ENCODE measurements at regions not wholly inside any gene's neighbourhood (a gene's known extent, or its start where the extent isn't known, plus 50 kb on each side); places are given as distances from the start of the nearest gene placed in this dataset.

DNA sequence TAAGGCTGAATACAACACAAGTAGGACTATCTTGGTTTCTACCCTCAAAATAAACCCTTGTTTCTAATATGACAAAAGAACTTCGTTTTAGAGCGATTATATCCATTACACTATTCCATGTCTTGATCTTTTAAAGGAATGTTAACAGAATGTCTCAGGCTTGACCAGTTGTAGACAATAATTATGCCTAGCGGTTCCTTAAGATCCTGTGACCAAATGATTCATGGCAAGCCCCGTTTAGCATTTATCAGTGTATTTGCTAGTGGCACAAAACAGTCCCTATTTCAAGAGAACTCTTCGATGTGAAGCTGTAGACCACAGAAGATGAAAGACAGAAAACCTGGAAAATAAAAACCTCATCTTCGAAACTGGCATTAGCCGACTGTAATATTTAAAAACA, 200.9 kb upstream of the SOX9 start:
- Histone ChIP-seq H3K4me2 (no peak overlapping the region), H3K36me3 (ENCODE audit: insufficient read depth) (no peaks in the 10 kb centered on the region), H3K9me2 (ENCODE audit: insufficient read depth) (peaks cover 3% of the 10 kb centered on the region; the same call in 1 of the 2 replicates), H3K4me1 (ENCODE audit: insufficient read depth) (no peaks in the 10 kb centered on the region), H2AFZ (no peak overlapping the region), H4K20me1 (replicated peaks; ENCODE audit: insufficient read depth) (no peaks in the 10 kb centered on the region), H3K79me2 (replicated peaks; ENCODE audit: insufficient read depth) (no peaks in the 10 kb centered on the region), H3K27me3 (ENCODE audit: insufficient read depth) (no peaks in the 10 kb centered on the region), H3F3A (replicated peaks; ENCODE audit: low read depth) (no peaks in the 10 kb centered on the region), H3K27ac (ENCODE audit: low read depth) (no peak overlapping the region), H3K4me3 (no peak overlapping the region)
- Mint-ChIP-seq H3K27me3 (ENCODE audit: insufficient read depth, low read depth, poor library complexity) (peaks cover 2% of the 10 kb centered on the region), H3K36me3 (ENCODE audit: low read depth) (no peaks in the 10 kb centered on the region), H3K9me3 (peaks cover 5% of the 10 kb centered on the region; the same call in 2 of the 3 replicates), H3K27ac (no peak overlapping the region), H3K4me3 (no peak overlapping the region), H3K4me1 (peaks cover 9% of the 10 kb centered on the region)
- DNase-seq (ENCODE audit: low spot score) (no peak), ATAC-seq (no peak)
- TF ChIP-seq, protein P1, sequence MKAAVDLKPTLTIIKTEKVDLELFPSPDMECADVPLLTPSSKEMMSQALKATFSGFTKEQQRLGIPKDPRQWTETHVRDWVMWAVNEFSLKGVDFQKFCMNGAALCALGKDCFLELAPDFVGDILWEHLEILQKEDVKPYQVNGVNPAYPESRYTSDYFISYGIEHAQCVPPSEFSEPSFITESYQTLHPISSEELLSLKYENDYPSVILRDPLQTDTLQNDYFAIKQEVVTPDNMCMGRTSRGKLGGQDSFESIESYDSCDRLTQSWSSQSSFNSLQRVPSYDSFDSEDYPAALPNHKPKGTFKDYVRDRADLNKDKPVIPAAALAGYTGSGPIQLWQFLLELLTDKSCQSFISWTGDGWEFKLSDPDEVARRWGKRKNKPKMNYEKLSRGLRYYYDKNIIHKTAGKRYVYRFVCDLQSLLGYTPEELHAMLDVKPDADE (IDR thresholded peaks at IDR 0.05): no peak
- TF ChIP-seq POLR2AphosphoS5 (IDR thresholded peaks at IDR 0.05; ENCODE audit: low read depth) (no peak), EZH2phosphoT487 (IDR thresholded peaks at IDR 0.05; ENCODE audit: unreplicated experiment) (no peak), EZH2 (IDR thresholded peaks at IDR 0.05; ENCODE audit: low read depth, unreplicated experiment) (no peak)
- TF ChIP-seq, protein P2, sequence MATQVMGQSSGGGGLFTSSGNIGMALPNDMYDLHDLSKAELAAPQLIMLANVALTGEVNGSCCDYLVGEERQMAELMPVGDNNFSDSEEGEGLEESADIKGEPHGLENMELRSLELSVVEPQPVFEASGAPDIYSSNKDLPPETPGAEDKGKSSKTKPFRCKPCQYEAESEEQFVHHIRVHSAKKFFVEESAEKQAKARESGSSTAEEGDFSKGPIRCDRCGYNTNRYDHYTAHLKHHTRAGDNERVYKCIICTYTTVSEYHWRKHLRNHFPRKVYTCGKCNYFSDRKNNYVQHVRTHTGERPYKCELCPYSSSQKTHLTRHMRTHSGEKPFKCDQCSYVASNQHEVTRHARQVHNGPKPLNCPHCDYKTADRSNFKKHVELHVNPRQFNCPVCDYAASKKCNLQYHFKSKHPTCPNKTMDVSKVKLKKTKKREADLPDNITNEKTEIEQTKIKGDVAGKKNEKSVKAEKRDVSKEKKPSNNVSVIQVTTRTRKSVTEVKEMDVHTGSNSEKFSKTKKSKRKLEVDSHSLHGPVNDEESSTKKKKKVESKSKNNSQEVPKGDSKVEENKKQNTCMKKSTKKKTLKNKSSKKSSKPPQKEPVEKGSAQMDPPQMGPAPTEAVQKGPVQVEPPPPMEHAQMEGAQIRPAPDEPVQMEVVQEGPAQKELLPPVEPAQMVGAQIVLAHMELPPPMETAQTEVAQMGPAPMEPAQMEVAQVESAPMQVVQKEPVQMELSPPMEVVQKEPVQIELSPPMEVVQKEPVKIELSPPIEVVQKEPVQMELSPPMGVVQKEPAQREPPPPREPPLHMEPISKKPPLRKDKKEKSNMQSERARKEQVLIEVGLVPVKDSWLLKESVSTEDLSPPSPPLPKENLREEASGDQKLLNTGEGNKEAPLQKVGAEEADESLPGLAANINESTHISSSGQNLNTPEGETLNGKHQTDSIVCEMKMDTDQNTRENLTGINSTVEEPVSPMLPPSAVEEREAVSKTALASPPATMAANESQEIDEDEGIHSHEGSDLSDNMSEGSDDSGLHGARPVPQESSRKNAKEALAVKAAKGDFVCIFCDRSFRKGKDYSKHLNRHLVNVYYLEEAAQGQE (IDR thresholded peaks at IDR 0.05; ENCODE audit: unreplicated experiment): no peak

DNA sequence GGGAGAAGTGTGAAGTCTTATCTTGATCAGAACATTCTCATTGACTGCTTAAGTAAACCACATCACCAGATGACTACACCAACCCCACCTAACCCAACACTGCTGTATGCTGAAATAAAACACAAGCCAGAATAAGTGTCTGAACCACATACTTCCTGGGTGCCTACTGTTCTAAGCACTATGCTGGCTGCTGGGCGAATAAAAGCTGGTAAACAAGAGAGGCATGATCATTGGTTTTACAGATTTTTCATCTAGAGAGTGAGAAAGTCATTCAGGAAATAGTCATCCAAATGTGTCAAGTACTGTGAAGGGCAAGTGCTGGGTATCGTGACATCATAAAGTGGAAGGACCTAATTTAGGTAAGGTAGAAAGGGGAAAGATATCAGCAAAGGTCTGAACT, 199.0 kb upstream of the SOX9 start:
- Histone ChIP-seq H3F3A (replicated peaks; ENCODE audit: low read depth) (no peaks in the 10 kb centered on the region), H3K4me1 (ENCODE audit: insufficient read depth) (no peaks in the 10 kb centered on the region), H3K9me2 (ENCODE audit: insufficient read depth) (no peaks in the 10 kb centered on the region), H2AFZ (no peak overlapping the region), H3K4me3 (no peak overlapping the region), H3K79me2 (replicated peaks; ENCODE audit: insufficient read depth) (no peaks in the 10 kb centered on the region), H3K27ac (ENCODE audit: low read depth) (no peak overlapping the region), H3K36me3 (ENCODE audit: insufficient read depth) (no peaks in the 10 kb centered on the region), H3K4me2 (no peak overlapping the region), H3K27me3 (ENCODE audit: insufficient read depth) (no peaks in the 10 kb centered on the region), H4K20me1 (replicated peaks; ENCODE audit: insufficient read depth) (no peaks in the 10 kb centered on the region)
- Mint-ChIP-seq H3K27me3 (ENCODE audit: insufficient read depth, low read depth, poor library complexity) (peaks cover 2% of the 10 kb centered on the region), H3K27ac (no peak overlapping the region), H3K4me1 (peaks cover 9% of the 10 kb centered on the region), H3K36me3 (ENCODE audit: low read depth) (no peaks in the 10 kb centered on the region), H3K9me3 (peaks cover 5% of the 10 kb centered on the region; the same call in 2 of the 3 replicates), H3K4me3 (no peak overlapping the region)
- no peak for DNase-seq (ENCODE audit: low spot score)
- ATAC-seq: no peak
- TF ChIP-seq ZNF114 (CRISPR knock-in tag; IDR thresholded peaks at IDR 0.05) (no peak), EZH2phosphoT487 (IDR thresholded peaks at IDR 0.05; ENCODE audit: unreplicated experiment) (no peak), NANOG (IDR thresholded peaks at IDR 0.05; ENCODE audit: borderline replicate concordance) (no peak)
- TF ChIP-seq, protein P2 (IDR thresholded peaks at IDR 0.05; ENCODE audit: unreplicated experiment): no peak

Measured in GM23338 (cell line).